NAMALWA (cell line): ENCODE measurements at regions not wholly inside any gene's neighbourhood (a gene's known extent, or its start where the extent isn't known, plus 50 kb on each side); places are given as distances from the start of the nearest gene placed in this dataset.
"Not testable (repeated sequence)": the region's sequence is repeated elsewhere in the genome, so short reads cannot be mapped to it uniquely, and the experiment has no call there.

Experiments used
- DNase-seq: peaks from one replicate; pipeline ENCODE4 v3.0.0-alpha.2; 2015; ENCODE audit warnings: low spot score

- no peak for DNase-seq
Observed at GRCh38 chr2:189231719-189232323, 52.3 kb upstream of the COL5A2 start.

DNA sequence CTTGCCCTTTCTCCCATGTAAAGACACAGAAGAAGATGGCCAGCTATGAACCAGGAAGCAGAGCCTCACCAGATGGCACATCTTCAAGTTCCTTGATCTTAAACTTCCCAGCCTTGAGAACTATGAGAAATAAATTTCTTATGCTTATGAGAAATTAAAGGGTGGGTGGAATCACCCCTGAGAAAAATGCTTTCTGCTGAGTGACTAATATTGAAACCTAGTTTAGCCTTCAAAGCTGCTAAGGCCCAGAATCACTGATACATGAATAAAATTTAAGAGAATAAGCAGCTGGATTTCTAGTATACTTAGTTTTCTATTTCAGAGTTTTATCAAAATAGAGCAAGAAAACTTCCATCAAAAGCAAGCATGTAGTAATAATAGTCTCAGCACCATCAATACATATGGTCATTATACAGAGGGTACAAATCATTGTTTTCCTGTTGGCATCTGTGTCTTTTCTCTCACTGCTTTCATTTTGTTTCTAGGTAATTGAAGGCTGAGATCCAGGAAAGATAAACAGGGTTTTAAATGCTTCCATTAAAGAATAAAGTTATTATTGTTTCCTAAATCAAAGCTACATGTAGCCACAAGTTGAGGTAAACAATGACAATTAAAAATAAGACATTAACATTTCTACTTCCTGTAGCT lies 53.3 kb upstream of the COL5A2 start:
- DNase-seq, result no peak

GRCh38 chr2:189233527-189233926 lies 54.0 kb upstream of the COL5A2 start:
- DNase-seq, result no peak

- DNase-seq, result no peak
Observed at GRCh38 chr2:189234991-189235390, 55.4 kb upstream of the COL5A2 start.

DNA sequence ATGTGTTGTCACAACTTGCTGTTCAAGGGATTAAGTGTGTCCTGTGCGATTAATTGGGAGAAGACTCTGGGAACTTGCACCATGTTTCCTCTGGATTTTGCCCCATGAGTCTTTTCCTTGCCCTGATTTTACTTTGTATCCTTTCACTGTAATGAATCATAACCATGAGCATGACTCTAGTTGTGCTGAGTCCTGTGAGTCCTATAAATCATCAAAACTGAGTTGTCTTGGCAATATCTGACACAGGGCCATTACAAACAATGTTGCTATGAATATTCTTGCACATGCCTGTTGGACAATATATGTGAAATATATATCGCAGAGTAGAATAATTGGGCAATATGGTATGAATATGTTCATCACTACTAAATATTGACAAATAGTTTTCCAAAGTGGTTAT lies 56.5 kb upstream of the COL5A2 start:
- no peak for DNase-seq

DNA sequence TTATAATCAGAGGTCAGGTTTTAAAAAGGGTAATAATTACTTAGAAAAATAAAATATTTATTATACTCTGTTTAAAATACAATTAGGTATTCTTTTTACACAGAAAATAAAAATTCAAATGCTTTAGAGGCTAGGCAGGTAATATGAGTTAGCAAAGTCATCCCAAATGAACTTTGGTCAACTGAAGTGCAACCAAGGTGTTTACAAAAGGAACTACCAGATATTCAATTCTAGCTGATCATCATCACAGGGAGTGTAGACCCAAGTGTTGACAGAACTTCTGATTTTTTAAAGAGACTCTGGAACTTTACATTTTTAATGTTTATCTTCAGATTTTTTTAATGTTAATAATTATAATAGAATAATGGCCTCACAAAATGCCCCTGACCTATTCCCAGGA lies 59.3 kb upstream of the COL5A2 start:
- no peak for DNase-seq

DNA sequence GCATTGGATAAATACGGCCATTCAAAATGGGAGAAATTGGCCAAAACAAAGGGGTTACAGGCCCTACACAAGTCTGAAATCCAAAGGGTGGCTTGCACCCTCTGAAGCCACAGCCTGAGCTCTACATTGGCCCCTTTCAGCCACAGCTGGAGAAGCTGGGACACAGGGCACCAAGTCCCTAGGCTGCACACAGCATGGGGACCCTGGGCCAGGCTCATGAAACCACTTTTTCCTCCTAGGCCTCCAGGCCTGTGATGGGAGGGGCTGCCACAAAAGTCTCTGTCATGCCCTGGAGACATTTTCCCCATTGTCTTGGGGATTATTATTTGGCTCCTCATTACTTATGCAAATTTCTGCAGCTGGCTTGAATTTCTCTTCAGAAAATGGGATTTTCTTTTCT lies 64.3 kb upstream of the COL5A2 start:
- DNase-seq, result not testable (repeated sequence)

- DNase-seq, result no peak
Observed at GRCh38 chr2:189247276-189247675, 67.7 kb upstream of the COL5A2 start.

- DNase-seq, result no peak
Observed at GRCh38 chr2:189248141-189248540, 68.6 kb upstream of the COL5A2 start.

GRCh38 chr2:189249171-189249570 lies 69.6 kb upstream of the COL5A2 start:
- DNase-seq, result no peak

DNA sequence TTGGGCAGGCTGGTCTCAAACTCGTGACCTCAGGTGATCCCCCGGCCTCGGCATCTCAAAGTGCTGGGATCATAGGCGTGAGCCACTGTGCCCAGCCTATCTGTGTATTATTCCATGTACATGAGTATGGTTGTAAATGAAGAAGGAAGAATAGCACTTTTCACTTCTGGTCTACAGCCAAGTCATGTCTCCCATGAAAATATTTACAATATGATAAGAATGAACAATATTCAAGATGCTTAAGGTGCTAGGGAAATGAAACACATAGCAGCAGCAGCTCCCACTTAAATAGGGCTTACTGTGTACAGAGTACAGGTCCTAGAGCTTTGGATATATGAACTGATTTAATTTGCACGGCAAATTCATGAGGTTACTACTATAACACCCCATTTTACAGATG lies 70.3 kb upstream of the COL5A2 start:
- DNase-seq, result no peak

DNA sequence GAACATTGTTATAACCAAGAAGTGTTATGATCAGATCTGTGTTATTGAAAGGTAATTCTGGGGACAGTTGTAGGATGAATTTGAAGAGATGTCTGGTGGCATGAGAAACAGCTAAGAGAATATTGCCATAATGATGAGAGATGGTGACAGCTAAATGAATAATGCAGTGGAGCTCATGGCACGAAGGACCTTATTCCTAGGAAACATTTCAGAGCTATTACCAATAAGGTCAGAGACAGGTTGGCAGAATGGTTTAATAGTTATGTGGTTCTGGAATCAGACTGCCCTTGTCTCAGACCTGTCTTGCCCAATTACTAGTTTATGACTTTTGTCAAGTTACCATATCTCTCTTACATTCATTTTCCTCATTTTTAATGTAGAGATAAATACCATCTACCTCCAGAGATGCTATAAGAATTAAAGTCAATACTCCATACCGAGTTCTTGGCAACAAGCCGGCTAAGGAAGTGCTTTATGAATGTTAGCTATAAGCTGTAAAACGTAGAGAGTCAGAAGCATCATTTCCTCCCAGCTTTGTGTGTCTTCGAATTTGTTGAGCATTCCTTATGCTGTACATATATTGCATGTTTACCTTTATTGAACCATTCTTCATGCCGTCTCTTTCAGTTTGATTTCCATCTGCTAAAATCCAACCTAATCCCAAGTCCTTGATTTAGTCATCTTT lies 73.6 kb upstream of the COL5A2 start:
- DNase-seq, result no peak

GRCh38 chr2:189253836-189254235 lies 74.3 kb upstream of the COL5A2 start:
- DNase-seq, result no peak

DNA sequence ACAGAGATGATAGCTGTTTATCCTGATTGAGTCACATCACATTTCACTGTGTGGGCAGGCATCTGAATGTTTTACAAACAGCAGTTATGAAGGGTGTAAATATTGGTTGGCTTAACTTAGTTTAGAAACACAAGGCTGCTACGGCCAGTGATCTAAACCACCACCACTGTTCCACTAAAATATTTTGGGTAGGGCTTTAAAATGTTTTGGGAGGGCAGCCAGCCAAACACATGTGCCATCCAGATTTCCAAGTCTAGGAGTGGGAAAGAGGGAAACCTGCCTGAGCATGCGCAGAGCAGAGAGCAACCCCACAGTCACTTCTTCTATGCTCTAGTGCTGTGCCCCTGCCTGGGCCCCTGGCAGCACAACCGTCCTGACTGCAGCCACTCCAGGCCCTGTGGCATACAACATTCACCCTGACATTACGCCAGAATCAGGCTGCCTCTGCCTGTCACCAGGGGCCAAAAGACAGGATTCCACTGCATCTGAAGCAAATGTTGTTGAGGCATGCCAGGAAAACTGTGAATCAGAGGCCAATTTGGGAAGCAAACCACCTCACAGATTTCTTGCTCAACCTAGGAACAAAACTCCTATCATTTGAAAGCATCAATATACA lies 74.8 kb upstream of the COL5A2 start:
- no peak for DNase-seq

GRCh38 chr2:189255711-189256110 lies 76.2 kb upstream of the COL5A2 start:
- DNase-seq, result no peak

DNA sequence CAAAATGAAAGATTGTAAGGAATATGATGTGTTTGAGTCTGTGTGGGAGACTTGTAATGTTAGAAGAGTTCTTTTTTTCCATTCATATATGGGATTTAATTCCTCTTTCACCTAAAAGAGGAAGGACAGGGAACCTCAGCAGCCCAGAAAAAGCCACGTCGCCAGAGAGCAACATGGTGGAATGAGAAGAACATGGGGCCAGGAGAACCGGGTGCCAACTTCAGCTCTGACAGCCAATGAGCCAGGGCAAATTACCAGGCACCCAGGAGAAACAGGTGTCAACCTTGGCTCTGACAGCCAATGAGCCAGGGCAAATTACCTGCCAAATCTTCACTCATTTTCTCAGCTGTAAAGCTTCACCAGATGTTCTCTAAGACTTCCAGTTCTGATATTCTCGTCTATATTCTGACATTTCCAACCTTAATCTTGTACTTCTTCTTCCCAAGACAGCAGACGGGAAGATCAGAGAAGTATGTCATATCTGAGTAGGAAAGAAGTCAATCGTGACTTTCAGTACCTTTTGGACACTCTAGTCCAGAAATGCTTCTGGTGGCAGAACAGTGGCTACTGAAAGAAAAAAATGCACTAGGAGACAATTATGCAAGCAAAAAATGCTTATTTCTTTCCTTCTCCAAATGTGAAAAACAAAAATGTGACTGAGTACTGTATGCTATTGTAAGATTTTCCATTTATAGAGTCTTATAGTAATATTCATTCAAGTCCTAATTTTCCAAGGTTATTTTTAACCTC lies 79.2 kb upstream of the COL5A2 start:
- DNase-seq, result no peak

DNA sequence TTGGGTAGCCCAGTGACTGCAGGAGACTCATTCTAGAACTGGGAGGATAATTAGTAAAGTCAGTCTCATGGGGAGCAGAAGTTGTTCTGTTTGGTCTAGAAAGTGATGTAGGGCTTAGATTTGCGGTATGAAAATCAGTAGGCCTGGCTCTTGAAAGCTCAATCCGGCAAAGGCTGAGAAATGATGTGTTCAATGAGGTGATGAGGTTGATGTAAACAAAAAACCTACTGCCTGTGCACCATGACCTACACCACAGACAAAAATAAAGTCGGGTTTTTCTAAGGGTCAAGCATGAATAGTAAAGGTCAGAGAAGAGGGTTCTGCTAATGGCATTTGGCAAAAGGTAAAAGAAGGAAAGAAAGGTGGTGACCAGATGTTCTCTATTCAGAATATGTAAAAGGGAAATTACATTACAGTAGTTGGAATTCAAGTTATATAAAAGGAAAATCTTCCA lies 80.8 kb upstream of the COL5A2 start:
- no peak for DNase-seq

- DNase-seq, result no peak
Observed at GRCh38 chr2:189261431-189261841, 81.9 kb upstream of the COL5A2 start.

DNA sequence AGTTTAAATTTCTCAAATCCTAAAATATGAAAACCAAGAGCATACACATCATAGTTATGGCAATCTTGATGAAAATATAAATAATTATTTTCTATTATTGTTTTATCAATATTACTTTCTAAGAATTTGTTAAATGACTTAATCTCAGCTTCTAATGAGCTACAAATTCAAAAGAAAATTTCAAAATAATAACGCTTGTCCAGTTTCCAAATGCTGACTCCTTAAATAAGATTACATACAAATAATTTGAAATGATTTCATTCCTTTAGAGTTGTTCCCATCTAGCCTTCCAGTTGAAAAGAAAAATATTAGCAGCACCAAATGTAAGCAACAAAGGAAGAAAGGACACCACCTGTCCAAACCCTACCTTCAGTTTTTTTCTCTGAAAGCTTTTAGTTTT lies 82.4 kb upstream of the COL5A2 start:
- DNase-seq, result no peak

GRCh38 chr2:189265696-189266320 lies 86.2 kb upstream of the COL5A2 start:
- no peak for DNase-seq

DNA sequence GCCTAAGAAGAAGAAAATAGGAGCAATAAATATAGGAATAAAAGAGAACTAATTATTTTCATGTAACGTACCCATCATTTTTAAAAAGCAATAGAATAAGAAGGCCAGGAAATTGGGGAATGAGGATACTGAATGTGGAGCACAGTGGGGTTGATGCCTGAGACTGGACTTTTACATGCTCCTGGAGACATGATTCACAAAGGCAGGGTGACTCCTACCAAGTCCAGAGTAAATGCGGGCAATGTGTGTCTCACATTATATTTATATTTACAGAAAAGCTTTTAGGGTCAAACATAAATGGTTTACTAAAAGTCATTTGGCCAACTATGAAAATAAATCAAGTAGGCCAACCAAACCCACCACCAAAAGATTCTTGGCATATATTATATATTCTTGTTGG lies 87.9 kb upstream of the COL5A2 start:
- DNase-seq, result no peak
